GM19351 (cell line): ENCODE measurements at regions not wholly inside any gene's neighbourhood (a gene's known extent, or its start where the extent isn't known, plus 50 kb on each side); places are given as distances from the start of the nearest gene placed in this dataset.
"Not testable (repeated sequence)": the region's sequence is repeated elsewhere in the genome, so short reads cannot be mapped to it uniquely, and the experiment has no call there.

Source experiments
- ATAC-seq: cut with Tn5 transposase; IDR thresholded peaks from one replicate; pipeline ENCODE4 v1.9.1; 2021; ENCODE audit warnings: mild to moderate bottlenecking, moderate library complexity; ENCODE audit not compliant: unreplicated experiment

DNA sequence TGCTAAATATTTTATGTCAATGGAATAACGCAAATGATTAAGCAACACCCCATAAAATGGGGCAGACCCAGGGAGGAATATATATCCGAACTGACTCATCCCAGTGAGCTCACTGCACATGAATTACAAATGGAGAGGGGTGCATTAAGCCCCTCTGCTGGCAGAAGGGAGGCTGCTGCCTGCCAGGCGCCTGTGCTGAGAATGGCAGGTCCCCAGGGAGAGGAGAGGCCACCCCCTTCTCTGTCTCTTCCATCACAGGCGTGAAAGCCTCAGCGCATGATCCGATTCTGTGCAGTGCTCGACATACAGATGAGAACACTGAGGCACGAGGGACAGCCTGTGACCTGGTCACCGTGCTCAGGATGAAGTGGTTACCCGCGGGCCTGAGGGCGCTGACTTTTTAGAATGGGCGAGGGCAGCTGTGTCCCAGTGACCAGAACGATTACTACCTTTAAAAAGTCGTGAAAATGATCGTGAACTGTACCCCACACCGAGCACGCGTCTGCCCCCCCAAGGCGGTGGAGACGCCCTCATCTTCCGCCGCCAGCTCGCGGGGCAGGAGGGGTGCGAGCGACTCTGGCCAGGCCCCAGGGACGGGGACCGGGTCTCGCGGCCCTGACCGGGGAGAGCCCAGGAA lies 229.7 kb upstream of the FRG2C start:
- ATAC-seq: not testable (repeated sequence)

DNA sequence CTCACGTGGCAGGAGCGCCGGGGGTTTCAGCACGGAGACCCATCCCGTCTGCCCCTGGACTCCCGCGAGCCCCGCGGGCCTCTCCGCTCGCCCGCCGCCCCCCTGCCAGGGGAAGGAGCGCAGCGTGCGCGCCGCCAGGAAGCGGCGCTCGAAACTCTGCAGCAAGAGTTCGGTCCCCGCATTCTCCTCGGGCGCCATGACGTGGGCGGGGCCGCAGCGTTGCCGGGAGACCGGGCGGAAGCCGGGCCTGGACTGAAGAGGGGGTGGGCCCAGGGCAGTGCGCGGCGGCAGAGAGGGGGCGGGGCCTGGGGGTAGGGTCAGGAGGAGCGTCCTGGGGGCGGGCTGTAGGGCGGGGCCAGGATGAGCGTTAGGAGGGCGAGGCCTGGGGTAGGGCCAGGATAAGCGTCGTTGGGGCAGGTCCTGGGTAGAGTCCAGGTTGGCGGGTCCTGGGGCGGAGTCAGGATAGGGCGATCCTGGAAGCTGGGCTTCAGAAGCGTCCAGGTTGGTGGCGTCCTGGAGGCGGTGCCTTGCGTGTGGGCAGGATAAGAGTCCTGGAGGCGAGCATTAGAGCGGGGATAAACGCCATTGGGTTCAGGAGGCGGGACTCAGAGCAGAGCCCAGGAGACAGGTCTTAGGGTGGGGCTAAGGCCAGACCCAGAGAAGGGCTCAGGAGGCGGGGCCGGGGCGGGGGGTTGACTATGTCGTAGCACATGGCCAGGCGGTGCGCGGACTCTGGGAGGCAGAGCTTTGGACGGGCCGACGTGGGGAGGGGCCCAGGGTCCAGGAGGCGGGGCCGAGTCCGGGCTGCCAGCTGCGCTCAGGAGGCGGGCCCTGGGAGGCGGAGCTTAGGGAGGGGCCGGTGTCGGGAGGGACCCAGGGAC lies 229.0 kb upstream of the FRG2C start:
- ATAC-seq: peak; percentile 99

DNA sequence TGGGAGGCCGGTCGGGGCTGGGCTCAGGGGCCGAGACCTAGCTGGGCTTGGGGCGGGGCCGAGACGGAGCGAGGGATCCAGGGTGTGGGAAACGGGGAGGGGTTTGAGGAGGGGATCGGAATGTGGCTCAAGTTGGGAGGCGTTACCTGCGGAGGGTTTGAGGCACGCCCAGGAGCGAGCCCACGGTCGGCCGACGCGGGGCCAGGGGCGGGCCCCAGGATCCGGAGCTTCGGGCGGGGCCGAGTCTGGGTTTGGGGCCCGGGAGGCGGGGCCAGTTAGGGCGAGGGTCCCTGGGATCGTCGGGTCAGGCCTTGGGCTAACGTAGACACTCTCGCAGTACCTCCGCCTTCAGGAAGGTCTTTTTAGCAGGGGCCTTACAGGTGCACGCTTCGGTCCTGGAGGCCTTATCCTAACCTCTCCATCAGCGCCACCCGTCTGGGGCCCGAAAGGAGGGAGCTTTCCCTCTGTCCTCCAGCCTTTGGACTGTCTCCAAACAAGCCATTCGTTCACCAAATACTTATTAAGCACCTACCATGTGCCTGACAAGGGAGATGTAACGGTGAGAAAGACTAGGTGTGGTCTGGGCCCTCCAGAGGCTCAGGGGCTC lies 228.2 kb upstream of the FRG2C start:
- not testable (repeated sequence) for ATAC-seq

DNA sequence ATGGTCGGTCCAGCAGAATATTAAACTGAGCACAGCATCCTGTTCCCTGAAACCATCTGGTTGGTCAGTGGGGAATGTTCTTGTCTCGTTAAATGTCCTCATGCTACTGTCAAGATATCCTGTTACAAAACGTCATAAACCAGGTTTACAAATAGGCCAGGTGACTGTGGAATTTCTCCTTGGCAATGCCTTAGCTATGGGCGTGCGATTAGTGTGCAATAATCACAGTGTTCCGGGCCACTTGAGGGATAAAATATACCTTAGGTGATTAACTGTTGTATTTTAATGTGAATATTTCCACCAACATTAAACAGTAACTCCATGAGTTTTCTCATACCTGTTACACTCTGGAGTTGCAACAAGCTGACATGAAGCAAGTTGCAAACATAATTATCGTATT lies 223.1 kb upstream of the FRG2C start:
- ATAC-seq: not testable (repeated sequence)

DNA sequence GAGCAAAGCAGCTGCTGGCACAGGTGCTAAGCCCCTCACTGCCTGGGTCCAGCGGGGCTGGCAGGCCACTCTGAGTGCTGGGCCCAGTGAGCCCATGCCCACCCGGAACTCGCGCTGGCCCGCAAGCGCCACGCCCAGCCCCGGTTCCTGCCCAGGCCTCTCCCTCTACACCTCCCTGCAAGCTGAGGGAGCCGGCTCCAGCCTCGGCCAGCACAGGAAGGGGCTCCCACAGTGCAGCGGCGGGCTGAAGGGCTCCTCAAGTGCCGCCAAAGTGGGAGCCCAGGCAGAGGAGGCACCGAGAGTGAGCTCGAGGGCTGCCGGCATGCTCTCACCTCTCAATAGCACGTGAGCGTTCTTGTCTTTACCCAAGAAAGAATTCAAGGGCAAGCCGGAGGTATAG lies 219.5 kb upstream of the FRG2C start:
- not testable (repeated sequence) for ATAC-seq

DNA sequence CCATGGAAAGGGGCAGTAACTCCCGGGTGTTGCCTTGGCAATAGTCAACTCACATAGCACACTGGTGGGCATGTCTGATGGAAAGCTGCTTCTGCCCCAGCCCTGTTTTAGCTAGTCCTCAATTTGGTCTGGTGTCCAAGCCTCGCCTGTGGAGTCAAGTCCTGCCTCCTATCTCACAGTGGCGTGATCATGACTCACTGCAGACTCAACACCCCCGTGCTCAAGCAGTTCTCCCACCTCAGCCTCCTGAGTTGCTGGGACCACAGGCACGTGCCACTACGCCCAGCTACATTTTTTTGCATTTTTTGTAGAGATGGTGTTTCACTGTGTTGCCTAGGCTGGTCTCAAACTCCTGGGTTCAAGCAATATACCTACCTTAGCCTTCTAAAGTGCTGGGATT lies 218.9 kb upstream of the FRG2C start:
- not testable (repeated sequence) for ATAC-seq

DNA sequence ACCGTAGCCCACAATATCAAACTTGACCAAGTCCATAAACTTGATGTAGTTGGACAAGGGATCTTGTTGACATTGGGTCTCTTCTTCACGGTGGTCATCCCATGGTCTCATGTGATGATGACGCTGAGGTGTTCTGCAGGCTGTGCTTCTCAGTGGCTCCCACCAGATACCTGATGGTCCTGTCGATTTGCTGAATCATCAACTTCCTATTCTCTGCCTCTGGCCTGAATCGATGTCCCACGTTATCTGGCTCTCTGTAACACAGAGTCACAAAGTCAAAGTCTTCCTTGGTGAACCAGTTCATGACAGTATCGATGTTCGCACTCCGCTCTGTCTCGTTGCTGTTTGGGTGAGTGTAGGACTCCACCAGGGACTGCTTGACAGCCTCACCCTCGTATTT lies 217.2 kb upstream of the FRG2C start:
- not testable (repeated sequence) for ATAC-seq

DNA sequence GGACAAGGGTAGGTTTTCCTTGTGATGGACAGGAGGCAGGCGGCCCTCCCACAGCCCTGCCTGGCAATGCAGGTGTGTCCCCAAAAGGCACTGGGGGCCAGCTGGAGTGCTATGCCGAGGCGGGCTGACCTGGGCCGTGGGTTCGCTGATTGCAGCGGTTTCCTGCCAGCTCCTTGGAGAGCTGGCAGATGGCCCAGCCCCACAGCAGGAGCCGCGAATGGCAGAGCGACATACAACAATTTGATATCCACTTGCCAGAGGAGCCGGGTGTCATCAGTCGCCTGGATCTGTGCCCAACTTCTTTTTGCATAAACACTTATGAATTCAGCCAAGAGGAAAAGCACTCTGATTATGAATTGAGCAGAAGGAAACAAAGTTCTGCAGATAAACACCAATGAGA lies 210.8 kb upstream of the FRG2C start:
- ATAC-seq: not testable (repeated sequence)

DNA sequence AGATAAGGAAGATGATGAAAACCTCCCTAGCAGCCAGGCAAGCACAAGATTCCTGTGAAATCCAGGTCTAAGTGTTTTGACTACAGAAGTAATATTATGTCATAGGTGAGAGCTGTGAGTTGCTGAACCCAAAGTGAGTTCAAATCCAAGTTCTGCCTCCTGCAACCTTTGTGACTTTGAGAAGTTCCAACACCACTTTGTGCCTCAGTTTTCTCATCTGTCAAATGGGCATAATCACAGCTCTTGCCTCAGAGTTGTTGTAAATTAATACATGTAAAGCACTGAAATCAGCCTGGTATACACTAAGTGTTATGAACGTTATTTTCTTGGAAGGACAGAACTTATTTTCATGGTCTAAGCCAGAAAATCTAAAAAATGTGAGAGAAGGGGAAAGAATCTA lies 210.3 kb upstream of the FRG2C start:
- ATAC-seq: not testable (repeated sequence)

DNA sequence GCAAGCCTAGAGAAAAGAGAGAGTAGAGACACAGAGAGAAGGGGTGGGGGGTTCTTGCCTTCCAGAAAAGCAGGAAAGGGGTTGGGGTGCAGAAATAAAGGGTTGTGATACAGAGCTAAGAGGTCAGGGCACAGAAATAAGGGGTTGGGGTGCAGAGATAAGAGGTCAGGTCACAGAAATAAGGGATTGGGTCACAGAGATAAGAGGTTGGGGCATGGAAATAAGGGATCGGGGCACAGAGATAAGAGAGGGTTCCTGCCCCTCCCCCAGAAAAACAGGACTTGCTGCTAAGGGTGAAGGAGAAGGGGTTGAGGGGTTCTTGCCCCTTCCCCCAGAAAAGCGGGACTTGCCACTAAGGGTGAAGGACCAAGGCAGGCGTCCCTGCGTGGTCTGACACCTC lies 189.6 kb upstream of the FRG2C start:
- ATAC-seq: not testable (repeated sequence)

DNA sequence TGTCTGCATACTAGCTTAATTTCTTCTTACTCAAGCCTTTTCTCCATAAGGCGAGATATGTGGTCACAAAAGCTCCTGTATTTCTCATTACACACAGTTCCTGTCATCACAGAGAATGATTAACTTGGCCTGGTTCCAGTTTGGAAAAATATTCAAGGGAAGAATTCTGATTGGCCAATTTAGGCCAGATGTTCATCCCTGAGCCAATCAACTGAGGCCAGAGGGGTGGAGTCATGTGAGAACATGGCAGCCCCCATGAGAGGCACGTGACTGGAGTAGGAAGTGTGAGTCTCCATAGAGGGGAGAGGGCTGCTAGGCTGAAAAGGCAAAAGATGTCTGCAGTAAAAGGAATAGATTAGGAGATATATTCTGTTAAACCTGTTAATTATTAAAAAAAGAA lies 167.5 kb upstream of the FRG2C start:
- not testable (repeated sequence) for ATAC-seq

DNA sequence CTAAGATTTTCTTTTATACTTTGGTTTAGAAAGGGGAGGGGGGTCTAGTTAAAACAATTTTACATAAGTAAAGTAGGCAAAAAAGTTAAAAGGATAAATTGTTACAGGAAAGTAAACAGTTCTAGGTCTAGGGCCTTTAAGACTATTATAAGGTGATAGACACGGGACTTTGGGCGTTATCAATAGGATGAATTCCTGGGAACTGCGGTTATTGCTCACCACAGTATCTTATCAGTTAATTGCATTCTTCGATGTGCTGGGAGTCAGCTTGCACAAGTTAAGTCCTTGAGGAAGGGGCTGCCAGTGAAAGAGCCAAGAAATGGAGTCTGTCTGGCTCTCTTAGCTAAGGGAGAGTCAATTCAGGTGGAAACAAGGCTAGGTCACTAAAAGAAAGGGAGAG lies 163.8 kb upstream of the FRG2C start:
- ATAC-seq: not testable (repeated sequence)

DNA sequence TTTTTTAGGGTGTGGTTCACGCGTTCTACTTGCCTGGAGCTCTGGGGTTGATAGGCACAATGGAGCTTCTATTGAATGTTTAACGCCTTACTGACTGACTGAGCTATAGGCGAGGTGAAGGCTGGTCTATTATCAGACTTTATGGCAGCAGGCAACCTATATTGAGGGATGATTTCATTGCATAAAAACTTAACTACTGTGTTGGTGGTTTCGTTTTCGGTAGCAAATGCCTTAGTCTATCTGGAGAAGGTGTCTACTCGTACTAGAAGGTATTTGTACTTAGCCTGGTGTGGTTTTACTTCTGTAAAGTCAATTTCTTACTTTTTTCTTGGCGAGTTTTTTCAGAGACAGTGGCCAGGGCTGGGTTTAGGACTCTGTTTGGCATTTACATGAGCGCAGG lies 162.0 kb upstream of the FRG2C start:
- not testable (repeated sequence) for ATAC-seq

DNA sequence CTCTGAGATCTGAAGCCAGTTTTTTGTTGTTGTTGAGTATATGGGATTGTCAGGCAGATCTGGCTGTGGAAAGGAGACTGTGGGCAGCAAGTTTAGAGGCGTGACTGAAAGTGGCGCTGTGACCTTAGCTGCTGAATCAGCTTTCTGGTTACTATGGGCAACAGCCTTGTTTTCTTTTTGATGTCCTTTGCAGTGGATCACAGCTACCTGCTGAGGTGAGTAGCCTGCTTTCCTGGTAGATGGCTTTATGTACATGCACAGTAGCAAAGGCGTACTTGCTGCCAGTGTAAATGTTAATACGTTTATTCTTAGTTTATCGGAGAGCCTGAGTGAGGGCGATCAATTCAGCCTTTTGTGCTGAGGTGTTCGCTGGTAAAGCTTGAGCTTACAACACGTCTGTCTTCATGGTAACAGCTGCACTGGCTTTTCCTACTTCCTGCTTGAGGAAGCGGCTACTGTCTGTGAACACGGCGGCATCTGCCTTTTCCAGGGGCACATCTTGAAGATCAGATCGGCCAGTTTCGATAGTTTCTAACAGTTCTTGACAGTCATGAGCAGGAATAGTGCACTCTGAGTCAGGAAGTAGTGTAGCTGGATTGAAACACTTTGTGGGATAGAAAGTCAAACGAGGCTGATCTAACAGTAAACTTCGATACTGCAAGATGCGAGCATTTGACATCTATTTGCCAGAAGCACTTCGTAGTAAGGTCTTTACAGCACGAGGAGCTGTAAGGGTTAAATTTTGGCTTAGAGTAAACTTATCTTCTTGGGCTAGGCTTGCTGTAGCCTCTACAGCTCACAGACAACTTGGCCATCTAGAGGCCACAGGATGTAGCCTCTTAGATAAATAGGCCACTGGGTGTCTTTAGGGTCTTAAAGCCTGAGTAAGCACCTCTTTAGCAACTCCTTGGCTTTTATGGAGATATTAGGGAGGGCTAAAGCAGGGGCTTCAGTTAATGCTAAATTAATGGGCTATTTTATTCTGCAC lies 161.1 kb upstream of the FRG2C start:
- not testable (repeated sequence) for ATAC-seq

DNA sequence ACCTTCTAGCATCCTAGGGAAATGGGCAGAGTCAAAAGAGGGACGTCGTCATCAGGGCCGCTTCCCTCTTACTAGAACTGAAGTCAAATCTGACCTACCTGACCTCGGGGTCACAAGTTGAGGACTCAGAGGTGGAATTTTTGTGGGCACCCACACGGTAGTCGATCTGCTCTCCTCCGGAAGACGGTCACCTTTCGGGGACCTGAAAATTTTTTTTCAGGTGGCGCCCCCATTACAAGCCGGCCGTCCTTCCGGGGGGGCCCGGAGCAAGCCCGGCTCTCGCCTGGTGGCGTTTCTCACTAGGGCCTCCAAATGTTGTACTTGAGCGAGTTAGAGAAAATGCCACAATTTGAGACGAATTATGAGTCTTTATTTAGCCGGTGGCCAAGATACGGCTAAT lies 157.5 kb upstream of the FRG2C start:
- ATAC-seq: no peak

DNA sequence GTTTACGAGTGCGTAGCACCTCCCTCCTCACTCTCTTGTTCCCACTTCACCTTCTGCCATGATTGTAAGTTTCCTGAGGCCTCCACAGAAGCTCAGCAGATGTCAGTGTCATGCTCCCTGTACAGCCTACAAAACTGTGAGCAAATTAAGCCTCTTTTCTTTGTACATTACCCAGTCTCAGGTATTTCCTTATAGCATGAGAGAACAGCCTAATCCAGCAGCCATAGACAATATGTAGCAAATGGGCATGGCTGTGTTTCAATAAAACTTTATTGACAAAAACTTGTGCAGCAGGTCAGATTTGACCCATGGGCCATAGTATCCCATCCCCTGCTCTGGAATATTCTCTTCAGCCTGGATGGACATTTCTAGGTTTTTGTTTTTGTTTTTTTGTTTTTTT lies 156.2 kb upstream of the FRG2C start:
- ATAC-seq: not testable (repeated sequence)

DNA sequence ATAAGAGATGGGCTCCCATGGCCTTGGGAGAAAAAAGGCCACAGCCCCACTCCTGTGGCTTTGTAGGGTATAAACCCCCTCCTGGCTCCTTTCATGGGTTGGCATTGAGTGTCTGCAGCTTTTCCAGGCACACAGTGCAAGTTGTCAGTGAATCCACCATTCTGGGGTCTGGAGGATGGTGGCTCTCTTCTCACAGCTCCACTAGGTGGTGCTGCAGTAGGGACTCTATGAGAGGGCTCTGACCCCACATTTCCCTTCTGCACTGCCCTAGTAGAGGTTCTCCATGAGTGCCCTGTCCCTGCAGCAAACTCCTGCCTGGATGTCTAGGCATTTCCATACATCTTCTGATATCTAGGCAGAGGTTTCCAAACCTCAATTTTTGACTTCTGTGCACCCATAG lies 136.5 kb upstream of the FRG2C start:
- ATAC-seq: not testable (repeated sequence)

DNA sequence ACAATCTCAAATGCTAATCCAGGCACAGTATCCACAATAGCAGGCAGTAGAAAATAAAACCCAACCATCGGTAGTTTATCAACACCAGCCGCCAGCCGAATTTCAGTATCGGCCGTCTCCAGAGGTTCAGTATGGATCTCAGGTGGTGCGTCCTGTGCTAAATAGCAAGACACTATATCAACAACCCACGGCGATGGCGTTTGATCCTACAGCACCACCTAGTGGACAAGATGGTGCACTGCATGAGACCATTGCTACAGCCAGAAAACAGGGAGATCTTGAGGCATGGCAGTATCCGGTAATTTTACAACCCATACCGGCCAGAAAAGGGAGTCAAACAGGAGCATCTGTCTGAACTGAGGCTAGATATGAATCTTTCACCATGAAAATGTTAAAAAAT lies 112.0 kb upstream of the FRG2C start:
- not testable (repeated sequence) for ATAC-seq

DNA sequence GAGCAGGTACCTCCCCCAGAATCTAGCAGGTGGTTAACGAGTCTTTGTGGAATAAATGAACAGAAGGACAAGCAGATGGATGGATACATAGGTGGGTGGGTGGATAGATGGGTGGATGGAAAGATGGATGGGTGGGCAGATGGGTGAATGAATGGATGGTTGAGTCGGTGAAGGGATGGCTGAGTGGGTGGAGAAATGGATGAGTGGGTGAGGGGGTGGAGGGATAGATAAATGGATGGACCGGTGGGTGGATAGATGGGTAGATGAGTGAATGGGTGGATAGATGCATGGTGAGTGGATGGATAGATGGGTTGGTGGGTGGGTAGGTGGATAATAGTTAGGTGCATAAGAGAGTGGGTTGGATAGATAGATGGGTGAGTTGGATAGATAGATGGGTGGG lies 99.7 kb upstream of the FRG2C start:
- not testable (repeated sequence) for ATAC-seq

DNA sequence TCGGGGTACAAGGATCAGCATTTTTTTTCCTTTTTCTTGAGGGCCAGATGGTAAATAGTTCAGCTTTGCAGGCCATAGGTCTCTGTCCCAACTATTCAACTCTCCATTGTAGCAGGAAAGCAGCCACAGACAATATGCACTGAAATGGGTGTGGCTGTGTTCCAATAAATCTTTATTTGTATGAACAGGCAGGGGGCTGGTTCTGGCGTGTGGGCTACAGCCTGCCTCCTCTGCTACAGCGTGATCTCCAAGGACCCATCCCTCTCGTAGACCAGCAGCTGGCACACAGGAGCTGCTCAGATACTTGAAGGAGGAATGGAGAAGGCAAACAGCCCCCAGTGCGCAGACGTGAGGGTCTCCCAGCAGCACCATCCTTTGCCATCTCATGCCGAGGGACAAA lies 91.8 kb upstream of the FRG2C start:
- not testable (repeated sequence) for ATAC-seq

DNA sequence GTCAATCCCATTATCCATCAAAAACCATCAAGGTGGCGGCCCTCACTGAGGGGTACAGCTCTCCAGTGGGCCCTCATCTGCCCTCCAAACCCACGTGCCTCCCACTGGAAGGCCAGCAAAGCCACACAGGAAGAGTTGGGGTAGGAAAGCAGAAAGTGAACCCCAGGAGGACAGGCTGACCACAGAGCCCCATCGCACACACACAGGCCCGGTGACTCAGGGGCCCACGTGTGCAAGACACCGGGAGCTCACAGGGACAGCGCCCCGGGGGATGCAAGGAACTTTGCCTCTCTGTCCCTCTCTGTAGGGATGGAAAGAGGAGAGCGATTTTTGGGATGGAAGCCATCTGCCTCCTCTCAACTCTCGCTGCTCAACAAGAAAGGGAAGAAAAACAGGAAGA lies 85.0 kb upstream of the FRG2C start:
- ATAC-seq: not testable (repeated sequence)
